GM06990 (cell line): ENCODE measurements at regions not wholly inside any gene's neighbourhood (a gene's known extent, or its start where the extent isn't known, plus 50 kb on each side); places are given as distances from the start of the nearest gene placed in this dataset.

Experiments used
- DNase-seq: peaks from one replicate; pipeline ENCODE4 v3.0.0-alpha.2; 2011; ENCODE audit not compliant: insufficient read length; ENCODE audit errors: extremely low read depth
- H3K27me3 ChIP-seq: replicated peaks from 2 replicates; pipeline ENCODE4 v1.6.0; 2011; ENCODE audit warnings: low read length; ENCODE audit not compliant: control insufficient read depth, insufficient read depth
- H3K36me3 ChIP-seq: 2 replicates; pipeline ENCODE4 v1.5.1; 2011; ENCODE audit warnings: low read length; ENCODE audit not compliant: control insufficient read depth, insufficient read depth
- H3K4me3 ChIP-seq: replicated peaks from 2 replicates; pipeline ENCODE4 v1.5.1; 2011; ENCODE audit warnings: low read depth, mild to moderate bottlenecking, control low read depth, low read length
- CTCF ChIP-seq: IDR thresholded peaks from 2 replicates; pipeline ENCODE4 v1.5.1; 2011; ENCODE audit warnings: low read length, control low read depth, mild to moderate bottlenecking, inconsistent platforms; ENCODE audit not compliant: insufficient read depth, poor library complexity, severe bottlenecking

GRCh38 chr2:6773694-6774044 is 92.0 kb downstream of the CMPK2 start:
- Histone ChIP-seq H3K36me3 (no peaks in the 10 kb centered on the region), H3K27me3 (no peaks in the 10 kb centered on the region), H3K4me3 (no peak overlapping the region)
- no peak for TF ChIP-seq CTCF
- no peak for DNase-seq

- no peak for TF ChIP-seq CTCF
- Histone ChIP-seq H3K27me3 (no peaks in the 10 kb centered on the region), H3K4me3 (no peak overlapping the region), H3K36me3 (no peaks in the 10 kb centered on the region)
- no peak for DNase-seq
These were observed 89.6 kb downstream of the CMPK2 start for GRCh38 chr2:6776125-6776524.

- Histone ChIP-seq H3K27me3 (no peaks in the 10 kb centered on the region), H3K36me3 (no peaks in the 10 kb centered on the region), H3K4me3 (no peak overlapping the region)
- TF ChIP-seq CTCF: no peak
- DNase-seq: no peak
These were observed 88.1 kb downstream of the CMPK2 start for GRCh38 chr2:6777626-6778025.

DNA sequence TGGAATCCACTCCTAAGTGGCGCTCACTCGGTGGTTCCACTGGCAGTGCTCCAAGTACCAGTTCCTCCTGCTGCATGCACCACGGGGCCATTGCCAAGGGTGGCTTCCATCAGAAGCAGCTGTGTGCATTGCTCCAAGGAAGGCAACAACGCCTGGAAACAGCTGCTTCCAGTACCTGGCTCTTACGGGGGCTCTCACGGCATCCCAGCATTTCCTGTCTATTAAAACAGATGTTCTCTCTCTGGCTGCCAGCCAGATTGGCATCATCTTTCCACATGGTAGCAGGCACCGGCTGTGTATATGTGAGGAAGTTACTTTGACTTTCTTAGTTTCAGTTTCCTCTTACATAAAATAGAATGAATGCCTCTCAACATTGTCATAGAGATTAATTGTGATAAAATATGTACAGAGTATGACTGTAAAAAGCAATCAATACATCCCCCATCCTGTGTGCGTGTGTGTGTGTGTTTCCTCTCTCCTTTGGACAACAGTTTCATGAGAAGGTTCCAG is 84.9 kb downstream of the CMPK2 start:
- Histone ChIP-seq H3K4me3 (no peak overlapping the region), H3K27me3 (no peaks in the 10 kb centered on the region), H3K36me3 (no peaks in the 10 kb centered on the region)
- peak; percentile 27 for DNase-seq
- TF ChIP-seq CTCF: no peak

DNA sequence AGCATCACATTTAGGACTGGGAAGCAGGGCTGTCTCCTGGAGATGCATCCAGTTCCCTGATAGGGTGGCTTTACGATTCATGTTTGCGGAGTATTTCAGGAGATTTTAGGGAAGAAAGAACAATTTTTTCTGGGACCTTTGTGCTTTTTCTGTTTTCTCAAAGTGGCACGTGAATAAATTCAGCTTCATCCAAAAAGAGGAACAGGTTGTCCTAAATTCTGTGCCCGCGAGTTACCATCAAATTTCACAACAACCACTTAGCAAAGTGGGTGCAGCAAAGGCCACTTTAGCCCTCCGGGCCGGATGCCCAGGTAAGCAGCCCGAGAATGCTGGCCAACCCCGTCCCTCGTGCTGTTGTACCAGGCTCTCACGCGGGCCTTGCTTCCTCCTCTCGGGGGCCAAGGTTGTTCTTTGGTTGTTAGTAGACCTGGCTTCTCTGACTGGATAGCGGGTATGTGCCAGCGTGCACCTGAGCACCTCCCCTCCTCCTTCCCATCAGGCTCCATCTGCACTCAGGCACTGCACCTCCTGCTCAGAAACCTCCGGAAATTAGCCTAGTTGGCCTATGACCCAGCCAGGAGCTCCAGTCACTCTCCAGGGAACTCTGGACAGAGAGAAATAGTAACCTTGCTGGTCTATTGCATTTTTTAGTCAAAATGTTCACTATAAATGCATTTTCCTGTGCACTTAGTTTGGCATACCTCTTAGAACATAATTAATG is 83.0 kb downstream of the CMPK2 start:
- no peak overlapping the region for H3K4me3 ChIP-seq
- H3K27me3 ChIP-seq: no peaks in the 10 kb centered on the region
- no peaks in the 10 kb centered on the region for H3K36me3 ChIP-seq
- no peak for DNase-seq
- no peak for TF ChIP-seq CTCF

DNA sequence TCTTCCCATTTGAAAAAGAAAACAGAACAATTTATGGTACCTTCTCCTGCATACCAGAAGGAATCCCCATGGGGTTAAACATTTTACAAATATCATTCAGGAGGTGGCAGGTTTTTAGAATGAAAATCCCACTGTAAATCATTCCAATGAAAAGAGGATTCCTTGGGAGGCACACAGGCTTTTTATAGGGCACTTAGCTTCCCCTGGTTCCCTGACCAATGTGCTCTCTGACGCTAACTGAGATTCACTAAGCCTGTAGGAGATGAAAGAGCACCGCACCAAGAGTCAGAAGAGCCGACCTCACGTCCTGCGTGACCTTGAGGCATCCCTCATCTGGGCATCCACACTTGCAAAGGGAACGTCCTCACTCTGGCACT is 82.5 kb downstream of the CMPK2 start:
- no peak for DNase-seq
- H3K4me3 ChIP-seq: no peak overlapping the region
- no peaks in the 10 kb centered on the region for H3K27me3 ChIP-seq
- H3K36me3 ChIP-seq: no peaks in the 10 kb centered on the region
- no peak for TF ChIP-seq CTCF
